Common myeloid progenitor, CD34-positive (primary cell): ENCODE measurements at regions not wholly inside any gene's neighbourhood (a gene's known extent, or its start where the extent isn't known, plus 50 kb on each side); places are given as distances from the start of the nearest gene placed in this dataset.
A peak's percentile ranks its signal among the peaks of the same experiment; 100 is the strongest.

Experiments
- CTCF ChIA-PET: fragments of 350-600 bp; sonication (Branson Sonifier 250); formaldehyde crosslinking; loops from one replicate; lab custom pipeline; 2021; ENCODE audit warnings: antibody characterized with exemption; lab: Charles Lee
- POLR2A ChIA-PET: fragments of 350-600 bp; sonication (Branson Sonifier 250); formaldehyde crosslinking; loops from one replicate; lab custom pipeline; 2021; ENCODE audit warnings: antibody characterized with exemption; lab: Charles Lee
- DNase-seq, 3 donors: peaks; one replicate each; pipeline versions ENCODE4 v3.0.0 to v3.0.0-alpha.2; 2013
- H3K27ac ChIP-seq, 2 experiments: 1 replicate in 1 of 2; 2 replicates in 1 of 2; pipeline ENCODE4 v1.7.0; 2013; ENCODE audit warnings: inconsistent platforms in 2 of 2, low read length in 2 of 2, mild to moderate bottlenecking in 2 of 2, low read depth in 1 of 2, moderate library complexity in 1 of 2; ENCODE audit not compliant: severe bottlenecking in 2 of 2, insufficient read depth in 1 of 2, poor library complexity in 1 of 2
- H3K27me3 ChIP-seq, 5 experiments: replicated peaks in 2 of 5; 1 replicate in 3 of 5; 2 replicates in 2 of 5; pipeline versions ENCODE4 v1.6.1 to v1.7.0; 2013; ENCODE audit warnings: low read length in 4 of 5, mild to moderate bottlenecking in 2 of 5, moderate library complexity in 2 of 5, inconsistent platforms in 1 of 5; ENCODE audit not compliant: insufficient read depth in 5 of 5, control insufficient read depth in 4 of 5
- H3K36me3 ChIP-seq, 4 experiments: 1 replicate in 2 of 4; 2 replicates in 2 of 4; pipeline versions ENCODE4 v1.6.1 to v1.7.0; 2013; ENCODE audit warnings: low read length in 3 of 4, control low read depth in 1 of 4, mild to moderate bottlenecking in 1 of 4; ENCODE audit not compliant: control insufficient read depth in 4 of 4, insufficient read depth in 4 of 4
- H3K4me1 ChIP-seq, 4 experiments: 1 replicate in 3 of 4; 2 replicates in 1 of 4; pipeline versions ENCODE4 v1.6.1 to v1.7.1; 2013; ENCODE audit warnings: low read length in 3 of 4, mild to moderate bottlenecking in 3 of 4, control low read depth in 1 of 4, inconsistent platforms in 1 of 4, moderate library complexity in 1 of 4; ENCODE audit not compliant: control insufficient read depth in 4 of 4, insufficient read depth in 4 of 4; ENCODE audit errors: control extremely low read depth in 1 of 4
- H3K4me3 ChIP-seq, 7 experiments: 1 replicate in 4 of 7; 2 replicates in 3 of 7; pipeline versions ENCODE4 v1.5.1 to v1.7.0; 2013; ENCODE audit warnings: mild to moderate bottlenecking in 7 of 7, low read length in 6 of 7, moderate library complexity in 6 of 7, inconsistent platforms in 2 of 7, low read depth in 2 of 7, control low read depth in 1 of 7; ENCODE audit not compliant: insufficient read depth in 4 of 7, control insufficient read depth in 1 of 7; ENCODE audit errors: extremely low read depth in 1 of 7
- H3K9me3 ChIP-seq, 5 experiments: 1 replicate in 4 of 5; 2 replicates in 1 of 5; pipeline versions ENCODE4 v1.6.1 to v1.7.1; 2013; ENCODE audit warnings: low read length in 4 of 5, mild to moderate bottlenecking in 2 of 5, inconsistent platforms in 1 of 5, low read depth in 1 of 5, moderate library complexity in 1 of 5; ENCODE audit not compliant: control insufficient read depth in 4 of 5, insufficient read depth in 2 of 5; ENCODE audit errors: control extremely low read depth in 1 of 5
- WGBS: methylation state at CpG from one replicate; pipeline ENCODE4 v1.1.5; 2013; ENCODE audit not compliant: insufficient coverage; 5-methylcytosine and 5-hydroxymethylcytosine counted together

GRCh38 chr16:47943235-47943634 lies 212.6 kb downstream of the ABCC12 start:
- Histone ChIP-seq H3K27me3 (no peaks in the 10 kb centered on the region), H3K27ac (no peak overlapping the region), H3K4me3 (no peak overlapping the region), H3K9me3 (no peaks in the 10 kb centered on the region), H3K4me1 (no peaks in the 10 kb centered on the region), H3K36me3 (no peaks in the 10 kb centered on the region)
- ChIA-PET CTCF (no interaction called here), POLR2A (no interaction called here)
- no peak for DNase-seq
- WGBS: 90% methylated on average over 6 of the region's 6 CpGs

DNA sequence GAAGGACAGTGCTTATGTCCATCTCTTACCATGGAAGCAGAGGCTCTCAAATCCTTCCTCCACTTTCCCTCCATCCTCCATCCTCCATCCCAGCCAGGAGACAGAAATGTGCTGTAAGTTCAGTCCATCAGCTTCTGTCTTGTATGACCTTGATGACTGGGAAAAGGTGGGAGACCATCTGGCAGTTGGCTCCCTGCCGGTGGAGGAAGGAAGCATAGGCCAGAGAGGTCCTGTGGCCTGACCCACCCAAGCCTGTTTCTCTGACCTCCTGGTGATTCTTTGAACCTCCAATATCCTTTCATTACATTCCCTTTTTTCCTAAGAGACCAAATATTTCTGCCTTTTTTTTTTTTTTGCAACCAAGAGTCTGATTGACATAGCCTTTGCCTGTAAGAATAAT lies 215.3 kb downstream of the ABCC12 start:
- DNase-seq: no peak
- 75% methylated on average over 1 of the region's 1 CpG for WGBS
- Histone ChIP-seq H3K27me3 (no peaks in the 10 kb centered on the region), H3K4me1 (no peaks in the 10 kb centered on the region), H3K4me3 (no peak overlapping the region), H3K27ac (no peak overlapping the region), H3K9me3 (no peaks in the 10 kb centered on the region), H3K36me3 (no peaks in the 10 kb centered on the region)
- POLR2A ChIA-PET: no interaction called here
- CTCF ChIA-PET: no interaction called here

DNA sequence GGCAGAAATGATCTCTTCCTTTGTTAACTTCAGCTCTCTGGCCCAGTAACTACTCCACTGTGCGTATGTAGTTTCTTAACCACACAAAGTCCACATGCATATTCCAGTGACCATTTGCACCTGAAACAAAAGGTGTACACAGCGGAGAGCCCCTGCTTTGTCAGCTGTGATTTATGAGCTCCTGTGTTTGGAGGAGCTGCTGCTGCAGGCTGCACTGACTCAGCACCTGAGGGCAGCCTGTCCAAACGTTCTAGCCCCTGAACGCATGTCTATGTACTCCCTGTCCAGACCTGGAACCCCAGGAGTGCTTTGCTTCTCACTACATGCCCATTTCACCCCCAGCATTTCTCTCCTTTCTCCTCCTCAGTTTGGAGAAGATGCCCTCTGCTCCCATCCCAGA lies 216.1 kb downstream of the ABCC12 start:
- 69% methylated on average over 3 of the region's 4 CpGs for WGBS
- peaks cover 0 to 2% (median 0%) of the 10 kb centered on the region in 5 experiments for H3K27me3 ChIP-seq
- peaks cover 0 to 3% (median 0%) of the 10 kb centered on the region in 5 experiments for H3K9me3 ChIP-seq
- H3K4me1 ChIP-seq: no peaks in the 10 kb centered on the region
- no peak overlapping the region for H3K4me3 ChIP-seq
- ChIA-PET CTCF (no interaction called here), POLR2A (no interaction called here)
- DNase-seq: no peak
- H3K27ac ChIP-seq: no peak overlapping the region
- H3K36me3 ChIP-seq: no peaks in the 10 kb centered on the region

DNA sequence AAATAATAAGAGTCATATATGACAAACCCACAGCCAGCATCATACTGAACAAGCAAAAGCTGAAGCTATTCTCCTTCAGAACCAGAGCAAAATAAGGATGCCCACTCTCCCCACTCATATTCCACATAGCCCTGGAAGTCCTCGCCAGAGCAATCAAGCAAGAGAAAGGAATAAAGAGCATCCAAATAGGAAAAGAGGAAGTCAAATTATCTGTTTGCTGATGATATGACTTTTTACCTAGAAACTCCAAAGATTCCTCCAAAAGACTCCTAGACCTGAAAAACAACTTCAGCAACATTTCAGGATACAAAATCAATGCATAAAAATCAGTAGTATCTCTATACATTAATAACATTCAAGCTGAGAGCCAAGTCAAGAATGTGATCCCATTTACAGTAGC lies 217.5 kb downstream of the ABCC12 start:
- Histone ChIP-seq H3K36me3 (no peaks in the 10 kb centered on the region), H3K4me1 (no peaks in the 10 kb centered on the region), H3K27me3 (peaks cover 0 to 2% (median 0%) of the 10 kb centered on the region in 5 experiments), H3K4me3 (no peak overlapping the region), H3K9me3 (peaks cover 0 to 3% (median 0%) of the 10 kb centered on the region in 5 experiments), H3K27ac (no peak overlapping the region)
- no peak for DNase-seq
- ChIA-PET CTCF (no interaction called here), POLR2A (no interaction called here)
- WGBS: no CpG with 5 or more reads among the region's 1 CpG

GRCh38 chr16:47928008-47928407 lies 227.8 kb downstream of the ABCC12 start:
- DNase-seq: peak in 1 of 3 donors; percentile 0
- Histone ChIP-seq H3K27me3 (no peaks in the 10 kb centered on the region), H3K4me1 (no peaks in the 10 kb centered on the region), H3K9me3 (peaks cover 0 to 2% (median 0%) of the 10 kb centered on the region in 5 experiments), H3K4me3 (no peak overlapping the region), H3K36me3 (no peaks in the 10 kb centered on the region), H3K27ac (no peak overlapping the region)
- ChIA-PET POLR2A (no interaction called here), CTCF (no interaction called here)
- WGBS: 89% methylated on average over 9 of the region's 9 CpGs

DNA sequence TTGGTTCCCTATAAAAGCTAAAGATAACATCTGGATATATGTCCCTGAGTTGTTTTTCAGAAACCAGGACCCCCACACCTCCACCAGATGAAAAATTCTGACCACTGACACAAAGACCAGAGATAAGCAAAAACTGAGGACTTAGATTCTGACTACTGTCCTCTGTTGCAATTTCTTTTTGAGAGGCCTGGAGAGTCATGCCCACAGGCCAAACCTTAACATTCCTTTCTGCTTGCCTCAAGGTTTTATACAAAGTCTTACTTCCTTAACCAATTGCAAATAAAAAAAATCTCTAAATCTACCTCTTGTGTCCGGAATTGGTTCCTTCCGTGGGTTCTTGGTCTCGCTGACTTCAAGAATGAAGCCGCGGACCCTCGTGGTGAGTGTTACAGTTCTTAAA lies 228.5 kb downstream of the ABCC12 start:
- CTCF ChIA-PET: no interaction called here
- Histone ChIP-seq H3K27ac (no peak overlapping the region), H3K27me3 (no peaks in the 10 kb centered on the region), H3K4me1 (no peaks in the 10 kb centered on the region), H3K36me3 (no peaks in the 10 kb centered on the region), H3K4me3 (no peak overlapping the region), H3K9me3 (no peaks in the 10 kb centered on the region)
- WGBS: 93% methylated on average over 3 of the region's 6 CpGs
- POLR2A ChIA-PET: no interaction called here
- no peak for DNase-seq

DNA sequence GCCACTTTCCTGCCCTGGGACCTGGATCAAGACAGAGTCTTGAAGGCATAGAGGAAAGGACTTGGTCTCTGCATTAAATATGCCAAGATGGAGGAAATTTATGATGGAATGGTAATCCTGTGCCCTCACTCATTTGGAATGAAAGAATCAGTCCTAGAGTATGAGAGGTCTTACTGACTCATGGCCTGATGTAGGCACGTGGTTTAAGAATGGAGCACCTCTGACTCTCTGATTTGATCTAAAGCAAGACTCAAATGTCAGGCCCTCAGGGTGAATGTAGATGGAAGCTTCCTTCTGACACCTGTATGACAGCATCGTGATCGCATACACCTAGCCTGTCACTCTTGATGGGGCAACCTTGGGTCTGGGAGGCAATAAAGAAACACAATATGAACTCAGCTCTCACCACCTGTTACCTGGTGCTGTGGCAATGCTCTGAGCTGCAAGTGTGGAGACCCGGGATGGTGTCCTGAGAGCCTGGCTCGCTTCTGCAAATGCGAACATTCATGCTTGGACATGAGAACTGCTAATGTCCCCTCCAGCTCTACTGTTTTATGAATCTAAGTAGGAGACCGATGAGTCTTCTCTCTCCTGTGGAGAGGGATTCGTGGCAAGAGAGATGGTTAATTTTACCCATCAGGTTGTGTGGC lies 229.9 kb downstream of the ABCC12 start:
- no peaks in the 10 kb centered on the region for H3K36me3 ChIP-seq
- no peak overlapping the region for H3K4me3 ChIP-seq
- 96% methylated on average over 6 of the region's 8 CpGs for WGBS
- CTCF ChIA-PET: no interaction called here
- H3K27ac ChIP-seq: no peak overlapping the region
- POLR2A ChIA-PET: no interaction called here
- H3K9me3 ChIP-seq: no peaks in the 10 kb centered on the region
- DNase-seq: no peak
- H3K4me1 ChIP-seq: no peaks in the 10 kb centered on the region
- no peaks in the 10 kb centered on the region for H3K27me3 ChIP-seq
